ENCODE measurements at regions not wholly inside any gene's neighbourhood (a gene's known extent, or its start where the extent isn't known, plus 50 kb on each side); places are given as distances from the start of the nearest gene placed in this dataset.
"Not testable (repeated sequence)": the region's sequence is repeated elsewhere in the genome, so short reads cannot be mapped to it uniquely, and the experiment has no call there.

- Histone ChIP-seq H3K4me1 (ENCODE audit: insufficient read depth, low read length) (no peaks in the 10 kb centered on the region), H3K9me3 (ENCODE audit: low read depth, low read length) (no peaks in the 10 kb centered on the region), H3K4me3 (ENCODE audit: low read length) (no peak overlapping the region), H3K27me3 (ENCODE audit: insufficient read depth, low read length) (no peaks in the 10 kb centered on the region)
These were observed 500.2 kb downstream of the CDH9 start for GRCh38 chr5:26538226-26538625.

- Histone ChIP-seq H3K4me1 (ENCODE audit: insufficient read depth, low read length) (no peaks in the 10 kb centered on the region), H3K27me3 (ENCODE audit: insufficient read depth, low read length) (no peaks in the 10 kb centered on the region), H3K4me3 (ENCODE audit: low read length) (no peak overlapping the region), H3K9me3 (ENCODE audit: low read depth, low read length) (no peaks in the 10 kb centered on the region)
These were observed 503.2 kb downstream of the CDH9 start for GRCh38 chr5:26535215-26535614.

- no peaks in the 10 kb centered on the region for H3K9me3 ChIP-seq (ENCODE audit: low read depth, low read length)
- no peak overlapping the region for H3K4me3 ChIP-seq (ENCODE audit: low read length)
- H3K4me1 ChIP-seq (ENCODE audit: insufficient read depth, low read length): no peaks in the 10 kb centered on the region
- H3K27me3 ChIP-seq (ENCODE audit: insufficient read depth, low read length): no peaks in the 10 kb centered on the region
These were observed 508.1 kb downstream of the CDH9 start for GRCh38 chr5:26530305-26530704.

GRCh38 chr5:26519245-26519644 is 519.1 kb downstream of the CDH9 start:
- Histone ChIP-seq H3K9me3 (ENCODE audit: low read depth, low read length) (peaks cover 5% of the 10 kb centered on the region), H3K27me3 (ENCODE audit: insufficient read depth, low read length) (no peaks in the 10 kb centered on the region), H3K4me3 (ENCODE audit: low read length) (no peak overlapping the region)

GRCh38 chr5:26518065-26518464 is 520.3 kb downstream of the CDH9 start:
- no peaks in the 10 kb centered on the region for H3K27me3 ChIP-seq (ENCODE audit: insufficient read depth, low read length)
- H3K4me1 ChIP-seq (ENCODE audit: insufficient read depth, low read length): no peaks in the 10 kb centered on the region
- H3K9me3 ChIP-seq (ENCODE audit: low read depth, low read length): no peaks in the 10 kb centered on the region
- H3K4me3 ChIP-seq (ENCODE audit: low read length): no peak overlapping the region

More at GRCh38 chr5:26519245-26519644, 519.1 kb downstream of the CDH9 start:
- H3K4me1 ChIP-seq (ENCODE audit: insufficient read depth, low read length): no peaks in the 10 kb centered on the region

- no peaks in the 10 kb centered on the region for H3K4me1 ChIP-seq (ENCODE audit: insufficient read depth, low read length)
- no peaks in the 10 kb centered on the region for H3K27me3 ChIP-seq (ENCODE audit: insufficient read depth, low read length)
- peaks cover 10% of the 10 kb centered on the region for H3K9me3 ChIP-seq (ENCODE audit: low read depth, low read length)
- no peak overlapping the region for H3K4me3 ChIP-seq (ENCODE audit: low read length)
These were observed 539.4 kb downstream of the CDH9 start for GRCh38 chr5:26498972-26499371.

- H3K27me3 ChIP-seq (ENCODE audit: insufficient read depth, low read length): no peaks in the 10 kb centered on the region
- H3K9me3 ChIP-seq (ENCODE audit: low read depth, low read length): peaks cover 15% of the 10 kb centered on the region
- no peak overlapping the region for H3K4me3 ChIP-seq (ENCODE audit: low read length)
- H3K4me1 ChIP-seq (ENCODE audit: insufficient read depth, low read length): no peaks in the 10 kb centered on the region
These were observed 542.9 kb downstream of the CDH9 start for GRCh38 chr5:26495437-26495836.

GRCh38 chr5:26492906-26493459 is 545.4 kb downstream of the CDH9 start:
- no peak overlapping the region for H3K4me3 ChIP-seq (ENCODE audit: low read length)
- H3K9me3 ChIP-seq (ENCODE audit: low read depth, low read length): peaks cover 15% of the 10 kb centered on the region
- H3K4me1 ChIP-seq (ENCODE audit: insufficient read depth, low read length): no peaks in the 10 kb centered on the region
- H3K27me3 ChIP-seq (ENCODE audit: insufficient read depth, low read length): no peaks in the 10 kb centered on the region

- Histone ChIP-seq H3K9me3 (ENCODE audit: low read depth, low read length) (peaks cover 1% of the 10 kb centered on the region), H3K4me1 (ENCODE audit: insufficient read depth, low read length) (no peaks in the 10 kb centered on the region), H3K4me3 (ENCODE audit: low read length) (no peak overlapping the region), H3K27me3 (ENCODE audit: insufficient read depth, low read length) (no peaks in the 10 kb centered on the region)
These were observed 550.8 kb downstream of the CDH9 start for GRCh38 chr5:26487553-26487952.

GRCh38 chr5:26486631-26487030 is 551.8 kb downstream of the CDH9 start:
- H3K27me3 ChIP-seq (ENCODE audit: insufficient read depth, low read length): no peaks in the 10 kb centered on the region
- H3K9me3 ChIP-seq (ENCODE audit: low read depth, low read length): no peaks in the 10 kb centered on the region
- H3K4me1 ChIP-seq (ENCODE audit: insufficient read depth, low read length): no peaks in the 10 kb centered on the region
- no peak overlapping the region for H3K4me3 ChIP-seq (ENCODE audit: low read length)

GRCh38 chr5:26485146-26485860 is 553.1 kb downstream of the CDH9 start:
- not testable (repeated sequence) for H3K4me3 ChIP-seq (ENCODE audit: low read length); H3K27me3 ChIP-seq (ENCODE audit: insufficient read depth, low read length); H3K9me3 ChIP-seq (ENCODE audit: low read depth, low read length)

GRCh38 chr5:26482810-26483375 is 555.5 kb downstream of the CDH9 start:
- Histone ChIP-seq H3K27me3 (ENCODE audit: insufficient read depth, low read length) (no peaks in the 10 kb centered on the region), H3K9me3 (ENCODE audit: low read depth, low read length) (no peaks in the 10 kb centered on the region), H3K4me3 (ENCODE audit: low read length) (no peak overlapping the region), H3K4me1 (ENCODE audit: insufficient read depth, low read length) (no peaks in the 10 kb centered on the region)

More at GRCh38 chr5:26485146-26485860, 553.1 kb downstream of the CDH9 start:
- not testable (repeated sequence) for H3K4me1 ChIP-seq (ENCODE audit: insufficient read depth, low read length)

- Histone ChIP-seq H3K27me3 (ENCODE audit: insufficient read depth, low read length) (no peaks in the 10 kb centered on the region), H3K4me1 (ENCODE audit: insufficient read depth, low read length) (no peaks in the 10 kb centered on the region), H3K9me3 (ENCODE audit: low read depth, low read length) (no peaks in the 10 kb centered on the region), H3K4me3 (ENCODE audit: low read length) (no peak overlapping the region)
These were observed 556.1 kb downstream of the CDH9 start for GRCh38 chr5:26482076-26482809.

- no peaks in the 10 kb centered on the region for H3K9me3 ChIP-seq (ENCODE audit: low read depth, low read length)
- no peak overlapping the region for H3K4me3 ChIP-seq (ENCODE audit: low read length)
- no peaks in the 10 kb centered on the region for H3K27me3 ChIP-seq (ENCODE audit: insufficient read depth, low read length)
- no peaks in the 10 kb centered on the region for H3K4me1 ChIP-seq (ENCODE audit: insufficient read depth, low read length)
These were observed 567.9 kb downstream of the CDH9 start for GRCh38 chr5:26470439-26470838.

- no peaks in the 10 kb centered on the region for H3K9me3 ChIP-seq (ENCODE audit: low read depth, low read length)
- H3K27me3 ChIP-seq (ENCODE audit: insufficient read depth, low read length): no peaks in the 10 kb centered on the region
- no peak overlapping the region for H3K4me3 ChIP-seq (ENCODE audit: low read length)
- no peaks in the 10 kb centered on the region for H3K4me1 ChIP-seq (ENCODE audit: insufficient read depth, low read length)
These were observed 599.3 kb downstream of the CDH9 start for GRCh38 chr5:26439121-26439520.

Measured in mononuclear cell (primary cell).